ENCODE measurements at regions not wholly inside any gene's neighbourhood (a gene's known extent, or its start where the extent isn't known, plus 50 kb on each side); places are given as distances from the start of the nearest gene placed in this dataset.

GRCh38 chrX:38992441-38993096, 191.3 kb downstream of the MID1IP1 start:
- DNase-seq, result peak in 1 of 3 experiments; percentile 28

GRCh38 chrX:38993500-38993899, 192.2 kb downstream of the MID1IP1 start:
- DNase-seq, result no peak

DNA sequence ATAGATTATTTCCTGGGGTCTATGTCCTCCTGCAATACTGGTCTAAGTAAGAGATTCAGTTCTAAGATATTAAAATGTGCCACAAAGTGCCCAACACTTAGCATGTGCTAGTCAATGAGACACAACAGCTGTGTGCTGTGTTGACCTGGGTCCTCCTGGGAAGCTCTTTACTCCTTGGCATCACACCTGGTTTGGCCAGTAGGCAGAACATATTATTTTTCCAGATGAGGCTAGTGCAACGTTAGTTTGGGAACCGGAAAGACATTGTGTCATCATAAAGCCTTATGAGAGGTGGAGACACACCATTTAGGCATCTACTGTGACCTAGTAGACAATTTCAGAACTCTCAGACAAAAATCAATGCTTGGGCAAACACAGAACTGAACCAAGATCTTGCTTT, 197.8 kb downstream of the MID1IP1 start:
- no peak for DNase-seq

- DNase-seq, result no peak
Observed at GRCh38 chrX:38999967-39000745, 198.9 kb downstream of the MID1IP1 start.

DNA sequence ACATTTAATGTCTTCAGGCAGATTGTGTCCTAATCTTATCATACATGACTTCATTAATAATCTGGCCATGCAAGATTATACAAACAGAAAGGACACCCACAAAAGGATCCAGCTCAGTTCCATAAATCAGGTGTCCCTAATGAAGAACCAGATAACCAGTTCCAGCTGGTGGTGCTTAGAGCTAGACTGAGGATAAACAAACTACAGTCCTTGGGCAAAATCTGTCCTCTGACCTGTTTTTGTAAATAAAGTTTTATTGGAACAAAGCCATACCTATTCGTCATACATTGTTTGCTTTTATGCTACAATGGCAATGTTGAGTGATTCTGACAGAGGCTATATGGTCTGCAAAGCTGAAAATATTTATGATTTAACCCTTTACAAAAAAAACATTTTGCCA, 199.5 kb downstream of the MID1IP1 start:
- DNase-seq, result peak in 1 of 3 experiments; percentile 30

DNA sequence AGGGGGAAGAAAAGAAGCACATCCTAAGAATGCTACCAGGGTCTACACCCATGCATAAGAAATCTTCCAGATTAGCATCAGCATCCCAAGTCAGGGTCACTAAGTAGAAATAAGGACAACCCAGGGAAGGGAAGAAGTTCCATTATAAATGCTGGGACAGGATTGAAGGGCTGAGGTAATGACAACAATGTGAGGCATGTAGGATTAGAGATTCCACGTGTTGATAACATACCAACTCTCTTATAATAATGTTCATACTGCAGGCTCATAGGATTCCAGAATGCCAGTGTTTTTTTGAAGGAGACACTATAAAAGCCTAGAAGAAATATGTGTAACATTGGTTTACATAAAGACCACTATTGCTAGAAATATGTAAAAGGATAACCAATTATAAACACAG, 201.2 kb downstream of the MID1IP1 start:
- DNase-seq, result no peak

DNA sequence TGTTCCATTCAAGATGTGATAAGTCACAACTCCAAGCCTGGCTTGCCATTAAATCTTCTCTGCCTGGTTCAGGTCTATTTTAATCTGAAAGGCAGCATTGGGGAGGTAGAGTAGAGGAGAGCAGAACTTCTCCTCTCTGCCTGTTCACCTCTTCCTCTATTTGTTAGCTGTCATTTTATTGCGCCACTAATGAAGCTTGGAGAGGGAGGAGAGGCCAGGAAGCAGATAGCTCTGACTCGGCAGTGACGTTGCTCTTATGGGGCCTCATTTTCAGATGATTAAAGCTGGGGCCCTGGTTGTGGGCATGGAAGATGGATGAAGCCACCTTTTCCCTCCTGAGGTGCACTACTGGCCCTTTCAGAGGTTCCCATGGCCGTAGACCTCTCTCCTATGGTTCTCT, 207.3 kb downstream of the MID1IP1 start:
- DNase-seq, result no peak

DNA sequence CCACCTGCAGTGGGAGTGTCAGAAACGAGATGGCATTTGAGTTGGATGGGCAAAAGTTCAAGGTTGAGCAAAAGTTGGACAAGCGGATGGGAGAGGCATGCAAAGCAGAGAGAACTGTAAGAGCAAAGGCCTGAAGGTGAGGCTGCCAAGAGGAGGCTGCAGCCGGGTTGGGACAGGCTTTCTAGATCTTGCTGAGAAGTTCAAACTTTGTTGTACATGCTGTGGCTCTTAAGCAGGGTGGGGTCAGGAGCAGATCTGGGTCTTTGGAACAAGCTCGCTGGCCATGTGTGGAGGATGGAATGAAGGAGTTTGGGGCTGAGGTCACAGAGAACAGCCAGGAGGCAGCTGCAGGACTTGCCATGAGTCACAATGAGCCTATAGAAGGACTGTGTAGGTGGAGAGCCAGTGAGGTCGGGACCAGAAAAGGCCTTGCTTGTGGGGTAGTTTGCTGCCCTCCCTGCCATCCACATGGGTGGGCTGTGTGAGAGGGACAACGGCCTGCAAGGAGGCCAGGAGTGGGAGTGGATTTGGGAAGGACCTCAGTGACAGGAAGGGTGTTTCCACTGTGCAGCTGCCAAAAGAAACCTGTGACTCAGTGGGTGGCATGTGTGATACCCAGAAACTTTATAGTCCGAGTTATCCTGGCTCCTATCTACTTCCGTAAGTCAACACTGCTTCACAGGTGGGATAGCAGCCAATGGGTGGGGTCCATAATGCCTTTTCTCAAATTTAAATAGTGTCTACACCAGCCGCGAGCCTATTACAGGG, 210.4 kb downstream of the MID1IP1 start:
- DNase-seq, result no peak

DNA sequence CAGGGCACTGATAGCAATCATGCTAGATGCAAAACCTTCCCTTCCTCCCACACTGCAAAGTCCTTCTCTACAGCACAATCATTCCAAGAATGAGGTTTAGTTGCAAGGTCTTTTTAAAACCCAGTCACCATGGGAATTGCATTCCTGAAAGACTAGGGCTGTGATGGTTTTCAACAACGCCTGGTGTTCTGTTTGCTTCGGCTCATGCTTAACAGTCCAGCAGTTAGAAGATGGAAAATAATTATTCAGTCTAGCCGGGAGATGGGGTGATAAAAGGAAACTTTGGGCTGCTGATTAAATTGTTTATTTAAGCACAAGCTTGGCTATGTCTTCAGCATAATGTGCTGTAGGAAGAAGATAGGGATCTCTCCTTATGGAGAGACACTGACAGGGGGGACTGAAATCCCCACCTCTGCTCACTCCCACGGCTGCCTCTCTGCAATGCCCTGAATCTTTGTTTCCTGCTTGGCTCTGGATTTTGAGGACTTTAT, 211.4 kb downstream of the MID1IP1 start:
- DNase-seq, result no peak

DNA sequence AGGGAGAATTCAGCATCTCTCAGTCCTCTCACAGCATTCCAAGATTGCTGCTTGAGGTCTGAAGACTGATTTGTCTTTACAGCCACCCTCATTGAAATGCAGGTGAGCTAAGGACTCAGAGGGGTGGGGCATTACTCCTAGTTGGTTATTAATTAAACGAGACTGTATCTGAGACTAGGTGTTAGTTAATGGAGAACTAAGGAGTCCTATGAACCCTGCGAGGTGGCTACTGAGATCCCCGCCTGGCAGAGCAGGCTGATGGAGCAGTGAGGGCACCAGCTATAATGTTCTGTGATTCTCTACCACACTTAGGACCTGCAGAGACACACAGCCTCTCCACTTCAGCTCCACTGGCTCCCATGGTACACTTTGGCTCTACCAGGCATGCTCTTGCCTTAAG, 215.3 kb downstream of the MID1IP1 start:
- DNase-seq, result no peak

GRCh38 chrX:39017077-39017476, 215.8 kb downstream of the MID1IP1 start:
- DNase-seq, result no peak

- no peak for DNase-seq
Observed at GRCh38 chrX:39017716-39018115, 216.5 kb downstream of the MID1IP1 start.

- no peak for DNase-seq
Observed at GRCh38 chrX:39018541-39018940, 217.3 kb downstream of the MID1IP1 start.

DNA sequence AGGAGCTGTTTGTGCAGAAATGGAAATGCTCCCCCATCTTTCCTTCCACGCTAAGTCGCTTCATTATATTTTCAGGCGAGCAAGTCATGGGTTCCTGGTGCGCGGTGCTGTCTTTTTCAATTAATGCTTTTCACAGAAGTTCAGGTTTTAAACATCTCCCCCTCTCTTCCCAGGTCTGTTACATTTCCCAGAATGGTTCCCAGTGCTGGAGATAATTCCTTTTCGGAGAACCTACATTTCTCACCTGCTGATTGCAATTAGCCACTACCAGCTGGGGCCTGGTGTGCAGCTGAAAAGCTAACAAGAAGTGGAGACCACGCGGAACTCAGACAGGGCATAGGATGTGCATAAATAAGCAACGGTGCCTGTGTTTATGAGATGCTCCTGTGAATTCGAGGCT, 217.8 kb downstream of the MID1IP1 start:
- DNase-seq, result peak in 2 of 3 experiments; percentile 63 to 82

GRCh38 chrX:39020051-39020669, 218.9 kb downstream of the MID1IP1 start:
- DNase-seq, result no peak

DNA sequence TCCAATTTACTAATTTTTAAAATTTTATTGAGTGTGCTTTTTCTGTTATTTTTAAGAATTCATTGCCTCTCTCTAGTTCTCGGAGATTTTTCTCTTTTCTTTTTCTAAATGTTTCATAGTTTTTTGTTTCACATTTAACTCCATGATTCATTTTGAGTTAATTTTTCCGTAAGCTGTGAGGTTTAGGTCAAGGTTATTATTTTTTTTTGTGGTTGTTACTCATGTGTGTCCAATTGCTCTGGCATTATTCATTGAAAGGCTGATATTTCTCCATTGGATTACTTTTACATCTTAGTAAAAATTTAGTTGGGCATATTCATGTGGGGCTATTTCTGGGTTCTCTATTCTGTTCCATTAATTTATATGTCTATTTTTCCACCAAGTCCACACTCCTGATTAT, 220.8 kb downstream of the MID1IP1 start:
- DNase-seq, result no peak

GRCh38 chrX:39029221-39029620, 228.0 kb downstream of the MID1IP1 start:
- DNase-seq, result no peak

- no peak for DNase-seq
Observed at GRCh38 chrX:39030636-39031035, 229.4 kb downstream of the MID1IP1 start.

- no peak for DNase-seq
Observed at GRCh38 chrX:39039890-39040289, 238.6 kb downstream of the MID1IP1 start.

- DNase-seq, result no peak
Observed at GRCh38 chrX:39043838-39044550, 242.7 kb downstream of the MID1IP1 start.

DNA sequence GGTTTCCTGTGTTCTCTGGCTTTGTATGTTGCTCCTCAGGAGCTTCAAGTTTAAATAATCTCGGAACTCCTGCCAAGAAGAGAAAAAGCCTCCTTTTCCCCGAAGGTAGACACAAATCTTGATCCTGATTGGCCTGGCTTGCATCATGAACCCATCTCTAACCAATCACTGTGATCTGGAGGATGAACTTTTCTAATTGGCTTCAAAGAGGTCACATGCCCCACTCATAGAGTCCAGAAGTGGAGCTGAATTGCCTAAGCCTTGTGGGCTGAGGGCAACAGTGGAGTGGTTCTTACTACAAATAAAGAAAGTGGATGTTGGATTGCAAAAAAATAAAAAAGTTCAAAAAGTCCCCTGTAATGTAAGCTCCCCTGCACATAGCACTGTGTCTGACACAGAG, 245.9 kb downstream of the MID1IP1 start:
- DNase-seq, result no peak

GRCh38 chrX:39049975-39050374, 248.7 kb downstream of the MID1IP1 start:
- DNase-seq, result no peak

- DNase-seq, result no peak
Observed at GRCh38 chrX:39050427-39050826, 249.2 kb downstream of the MID1IP1 start.

All from NCI-H1417 (cell line).